HG03060 (cell line): ENCODE measurements at regions not wholly inside any gene's neighbourhood (a gene's known extent, or its start where the extent isn't known, plus 50 kb on each side); places are given as distances from the start of the nearest gene placed in this dataset.
A peak's percentile ranks its signal among the peaks of the same experiment; 100 is the strongest.

ENCODE experiments used
- ATAC-seq: cut with Tn5 transposase; IDR thresholded peaks from one replicate; pipeline ENCODE4 v1.9.1; 2021; ENCODE audit warnings: low read depth, moderate number of reproducible peaks; ENCODE audit not compliant: unreplicated experiment

- ATAC-seq: no peak
Observed at GRCh38 chr2:211049321-211050018, 493.1 kb downstream of the CPS1 start.

GRCh38 chr2:211055438-211055837 is 499.0 kb downstream of the CPS1 start:
- no peak for ATAC-seq

GRCh38 chr2:211061612-211062296 is 505.4 kb downstream of the CPS1 start:
- no peak for ATAC-seq

- ATAC-seq: no peak
Observed at GRCh38 chr2:211062297-211062612, 505.9 kb downstream of the CPS1 start.

- ATAC-seq: no peak
Observed at GRCh38 chr2:211067029-211067428, 510.6 kb downstream of the CPS1 start.

- ATAC-seq: no peak
Observed at GRCh38 chr2:211068108-211068780, 511.8 kb downstream of the CPS1 start.

- no peak for ATAC-seq
Observed at GRCh38 chr2:211070547-211070946, 514.1 kb downstream of the CPS1 start.

GRCh38 chr2:211077216-211077767 is 520.9 kb downstream of the CPS1 start:
- ATAC-seq: no peak

- no peak for ATAC-seq
Observed at GRCh38 chr2:211084352-211084751, 528.0 kb downstream of the CPS1 start.

GRCh38 chr2:211085056-211085680 is 528.8 kb downstream of the CPS1 start:
- ATAC-seq: no peak

GRCh38 chr2:211086049-211086448 is 529.6 kb downstream of the CPS1 start:
- ATAC-seq: no peak

GRCh38 chr2:211089127-211089526 is 532.7 kb downstream of the CPS1 start:
- ATAC-seq: no peak

- ATAC-seq: peak; percentile 76
Observed at GRCh38 chr2:211093743-211094303, 537.4 kb downstream of the CPS1 start.

- ATAC-seq: no peak
Observed at GRCh38 chr2:211103989-211104388, 547.6 kb downstream of the CPS1 start.

GRCh38 chr2:211113334-211114175 is 557.2 kb downstream of the CPS1 start:
- no peak for ATAC-seq

GRCh38 chr2:211114826-211115455 is 558.5 kb downstream of the CPS1 start:
- ATAC-seq: no peak

- no peak for ATAC-seq
Observed at GRCh38 chr2:211117026-211117425, 560.6 kb downstream of the CPS1 start.

- no peak for ATAC-seq
Observed at GRCh38 chr2:211126256-211126655, 569.9 kb downstream of the CPS1 start.

GRCh38 chr2:211127501-211127900 is 571.1 kb downstream of the CPS1 start:
- ATAC-seq: no peak
